HEK293 (cell line): ENCODE measurements at regions not wholly inside any gene's neighbourhood (a gene's known extent, or its start where the extent isn't known, plus 50 kb on each side); places are given as distances from the start of the nearest gene placed in this dataset.

Source experiments
- CTCF ChIA-PET: fragments of 350-600 bp; formaldehyde crosslinking; extraction: SDS; loops from one replicate; lab custom pipeline; 2021; ENCODE audit warnings: antibody characterized with exemption; lab: Yijun Ruan, JAX
- POLR2A ChIA-PET: fragments of 300-600 bp; formaldehyde crosslinking; extraction: SDS; loops from one replicate; lab custom pipeline; 2020; ENCODE audit warnings: antibody characterized with exemption, inconsistent platforms; lab: Yijun Ruan, JAX
- H3K27ac ChIP-seq: fragments of 200-500 bp; sonication (Bioruptor generic); 2 replicates; pipeline ENCODE4 v1.5.1; 2014; ENCODE audit warnings: low read depth, low read length, control low read depth, inconsistent platforms; ENCODE audit errors: extremely low read depth
- H3K36me3 ChIP-seq, 2 experiments: fragments of 200-500 bp in 1 of 2; sonication (Bioruptor generic) in 1 of 2; 1 replicate in 1 of 2; 2 replicates in 1 of 2; pipeline ENCODE4 v1.5.1; 2014 to 2017; ENCODE audit warnings: inconsistent platforms in 2 of 2, low read length in 2 of 2; ENCODE audit not compliant: control insufficient read depth in 2 of 2, insufficient read depth in 1 of 2
- H3K4me1 ChIP-seq: fragments of 200-500 bp; sonication (Bioruptor generic); 2 replicates; pipeline ENCODE4 v1.5.1; 2014; ENCODE audit warnings: mild to moderate bottlenecking, low read length, inconsistent platforms; ENCODE audit not compliant: control insufficient read depth, insufficient read depth
- H3K4me3 ChIP-seq: 2 replicates; pipeline ENCODE4 v1.5.1; 2011; ENCODE audit warnings: low read depth, mild to moderate bottlenecking, control low read depth, low read length, moderate library complexity
- H3K9me3 ChIP-seq: fragments of 200-500 bp; sonication (Bioruptor generic); 2 replicates; pipeline ENCODE4 v1.5.1; 2014; ENCODE audit warnings: low read depth, low read length, inconsistent platforms; ENCODE audit not compliant: control insufficient read depth, insufficient read depth
- EGR2 ChIP-seq: fragments of 450-650 bp; formaldehyde crosslinking; IDR thresholded peaks from 2 replicates; pipeline ENCODE4 v1.5.1; 2016; ENCODE audit warnings: low read depth, missing biosample characterization, missing genetic modification characterization
- PRDM4 ChIP-seq: fragments of 450-650 bp; formaldehyde crosslinking; IDR thresholded peaks from 2 replicates; pipeline ENCODE4 v1.5.1; 2017; ENCODE audit warnings: missing biosample characterization, missing genetic modification characterization
- TCF7L2 ChIP-seq: IDR thresholded peaks from 2 replicates; pipeline ENCODE4 v1.6.1; 2011; ENCODE audit warnings: low read depth, mild to moderate bottlenecking, inconsistent platforms, low read length, moderate library complexity, borderline replicate concordance
- YY1 ChIP-seq: fragments of 450-650 bp; formaldehyde crosslinking; IDR thresholded peaks from 2 replicates; pipeline ENCODE4 v1.5.1; 2018; ENCODE audit warnings: missing biosample characterization, missing genetic modification characterization
- ZBTB6 ChIP-seq: fragments of 450-650 bp; formaldehyde crosslinking; IDR thresholded peaks from 2 replicates; pipeline ENCODE4 v1.5.1; 2017; ENCODE audit warnings: missing biosample characterization, missing genetic modification characterization
- ZNF114 ChIP-seq: fragments of 450-650 bp; formaldehyde crosslinking; IDR thresholded peaks from 2 replicates; pipeline ENCODE4 v1.5.0; 2017; ENCODE audit warnings: missing biosample characterization, missing genetic modification characterization
- ZNF148 ChIP-seq: fragments of 450-650 bp; formaldehyde crosslinking; IDR thresholded peaks from 2 replicates; pipeline ENCODE4 v1.5.0; 2017; ENCODE audit warnings: missing biosample characterization, missing genetic modification characterization, borderline replicate concordance
- ZNF155 ChIP-seq: fragments of 450-650 bp; formaldehyde crosslinking; IDR thresholded peaks from 2 replicates; pipeline ENCODE4 v1.5.1; 2016; ENCODE audit warnings: missing biosample characterization, missing genetic modification characterization
- ZNF19 ChIP-seq: fragments of 450-650 bp; formaldehyde crosslinking; IDR thresholded peaks from 2 replicates; pipeline ENCODE4; 2016; ENCODE audit warnings: missing biosample characterization, missing genetic modification characterization, low read depth
- ZNF239 ChIP-seq: fragments of 450-650 bp; formaldehyde crosslinking; IDR thresholded peaks from 2 replicates; pipeline ENCODE4 v1.5.1; 2016; ENCODE audit warnings: missing biosample characterization, missing genetic modification characterization
- ZNF391 ChIP-seq: fragments of 450-650 bp; formaldehyde crosslinking; IDR thresholded peaks from 2 replicates; pipeline ENCODE4 v1.5.1; 2016; ENCODE audit warnings: low read depth, missing biosample characterization, missing genetic modification characterization, borderline replicate concordance
- ZNF416 ChIP-seq: fragments of 450-650 bp; formaldehyde crosslinking; IDR thresholded peaks from 2 replicates; pipeline ENCODE4 v1.5.1; 2016; ENCODE audit warnings: missing biosample characterization, missing genetic modification characterization
- ZNF423 ChIP-seq: fragments of 450-650 bp; formaldehyde crosslinking; IDR thresholded peaks from 2 replicates; pipeline ENCODE4 v1.5.1; 2016; ENCODE audit warnings: missing biosample characterization, missing genetic modification characterization
- ZNF48 ChIP-seq: fragments of 450-650 bp; formaldehyde crosslinking; IDR thresholded peaks from 2 replicates; pipeline ENCODE4 v1.5.1; 2016; ENCODE audit warnings: missing biosample characterization, missing genetic modification characterization
- ZNF530 ChIP-seq: fragments of 450-650 bp; formaldehyde crosslinking; IDR thresholded peaks from 2 replicates; pipeline ENCODE4 v1.5.1; 2016; ENCODE audit warnings: low read depth, missing biosample characterization, missing genetic modification characterization
- ZNF555 ChIP-seq: fragments of 450-650 bp; formaldehyde crosslinking; conservative IDR thresholded peaks from 2 replicates; pipeline ENCODE4 v1.5.1; 2017; ENCODE audit warnings: missing biosample characterization, mild to moderate bottlenecking, missing genetic modification characterization, inconsistent platforms
- ZNF561 ChIP-seq: fragments of 450-650 bp; IDR thresholded peaks from 2 replicates; pipeline ENCODE4 v1.5.1; 2018; ENCODE audit warnings: missing biosample characterization, missing genetic modification characterization, borderline replicate concordance
- ZNF580 ChIP-seq: fragments of 450-650 bp; formaldehyde crosslinking; IDR thresholded peaks from 2 replicates; pipeline ENCODE4 v1.5.1; 2016; ENCODE audit warnings: missing biosample characterization, missing genetic modification characterization
- ZNF596 ChIP-seq: fragments of 450-650 bp; IDR thresholded peaks from 2 replicates; pipeline ENCODE4 v1.5.0; 2018; ENCODE audit warnings: missing biosample characterization, mild to moderate bottlenecking, missing genetic modification characterization, moderate library complexity
- ZNF785 ChIP-seq: fragments of 450-650 bp; formaldehyde crosslinking; IDR thresholded peaks from 2 replicates; pipeline ENCODE4 v1.5.1; 2016; ENCODE audit warnings: missing biosample characterization, missing genetic modification characterization
- ZSCAN4 ChIP-seq: fragments of 450-650 bp; formaldehyde crosslinking; IDR thresholded peaks from 2 replicates; pipeline ENCODE4 v1.5.1; 2017; ENCODE audit warnings: missing biosample characterization, missing genetic modification characterization

- no peak for TF ChIP-seq ZNF48 (tag by site-specific recombination)
- TF ChIP-seq ZNF391, result no peak
- no peak for TF ChIP-seq ZNF148
- no peak for TF ChIP-seq ZNF114 (tag by site-specific recombination)
- peak; percentile 29; the same call in 1 of the 2 replicates for TF ChIP-seq PRDM4
- no peak for TF ChIP-seq ZNF423
- no peak; the same call in 1 of the 2 replicates for TF ChIP-seq ZNF580
- no peak for TF ChIP-seq ZNF561
- TF ChIP-seq ZNF530 (tag by site-specific recombination), result no peak
These were observed 142.9 kb downstream of the SLCO4C1 start (continued) for GRCh38 chr5:102153003-102153759.

GRCh38 chr5:102139029-102139428 lies 157.1 kb downstream of the SLCO4C1 start:
- H3K27ac ChIP-seq, result no peak overlapping the region
- CTCF ChIA-PET, result no interaction called here

More at GRCh38 chr5:102139029-102139428, 157.1 kb downstream of the SLCO4C1 start:
- H3K4me1 ChIP-seq, result no peaks in the 10 kb centered on the region
- no peaks in the 10 kb centered on the region for H3K36me3 ChIP-seq
- POLR2A ChIA-PET, result no interaction called here
- TF ChIP-seq ZNF596 (no peak), ZNF555 (tag by site-specific recombination) (no peak), ZSCAN4 (no peak), TCF7L2 (no peak), EGR2 (tag by site-specific recombination) (no peak), ZNF416 (tag by site-specific recombination) (no peak), ZNF239 (tag by site-specific recombination) (no peak), ZBTB6 (no peak), ZNF155 (tag by site-specific recombination) (no peak), YY1 (no peak), ZNF785 (no peak), ZNF19 (tag by site-specific recombination) (no peak)
- H3K9me3 ChIP-seq, result no peaks in the 10 kb centered on the region
- no peak overlapping the region for H3K4me3 ChIP-seq
